ENCODE measurements at regions not wholly inside any gene's neighbourhood (a gene's known extent, or its start where the extent isn't known, plus 50 kb on each side); places are given as distances from the start of the nearest gene placed in this dataset.

DNA sequence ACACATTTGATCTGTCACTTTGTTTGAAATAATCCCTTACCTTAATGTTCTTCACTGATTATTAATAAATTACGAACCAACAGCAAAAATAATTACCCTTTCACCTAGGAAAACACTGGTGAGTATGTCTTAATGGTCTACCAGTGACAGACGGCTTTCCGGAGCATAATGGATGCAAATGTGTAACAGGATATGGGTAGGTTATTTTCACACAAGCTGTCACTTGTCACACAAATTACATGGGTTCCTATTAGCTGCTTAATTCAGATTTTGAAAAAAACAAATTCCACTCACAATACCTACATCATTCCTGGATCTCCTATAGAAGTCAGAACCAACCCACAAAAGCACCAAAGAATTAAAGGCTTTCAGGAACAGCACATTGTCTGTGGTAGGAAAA is 127.9 kb downstream of the WT1 start:
- WGBS, 2 donors, result 61 to 68% methylated on average over 3 of the region's 3 CpGs
- no peaks in the 10 kb centered on the region for H3K27me3 ChIP-seq
- H3K9me3 ChIP-seq, result no peaks in the 10 kb centered on the region
- DNase-seq, result no peak
- TF ChIP-seq, protein P1, sequence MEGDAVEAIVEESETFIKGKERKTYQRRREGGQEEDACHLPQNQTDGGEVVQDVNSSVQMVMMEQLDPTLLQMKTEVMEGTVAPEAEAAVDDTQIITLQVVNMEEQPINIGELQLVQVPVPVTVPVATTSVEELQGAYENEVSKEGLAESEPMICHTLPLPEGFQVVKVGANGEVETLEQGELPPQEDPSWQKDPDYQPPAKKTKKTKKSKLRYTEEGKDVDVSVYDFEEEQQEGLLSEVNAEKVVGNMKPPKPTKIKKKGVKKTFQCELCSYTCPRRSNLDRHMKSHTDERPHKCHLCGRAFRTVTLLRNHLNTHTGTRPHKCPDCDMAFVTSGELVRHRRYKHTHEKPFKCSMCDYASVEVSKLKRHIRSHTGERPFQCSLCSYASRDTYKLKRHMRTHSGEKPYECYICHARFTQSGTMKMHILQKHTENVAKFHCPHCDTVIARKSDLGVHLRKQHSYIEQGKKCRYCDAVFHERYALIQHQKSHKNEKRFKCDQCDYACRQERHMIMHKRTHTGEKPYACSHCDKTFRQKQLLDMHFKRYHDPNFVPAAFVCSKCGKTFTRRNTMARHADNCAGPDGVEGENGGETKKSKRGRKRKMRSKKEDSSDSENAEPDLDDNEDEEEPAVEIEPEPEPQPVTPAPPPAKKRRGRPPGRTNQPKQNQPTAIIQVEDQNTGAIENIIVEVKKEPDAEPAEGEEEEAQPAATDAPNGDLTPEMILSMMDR (IDR thresholded peaks at IDR 0.05), result no peak
- TF ChIP-seq POLR2A (IDR thresholded peaks at IDR 0.05), result no peak
- no peak overlapping the region for H3K4me3 ChIP-seq
- no peak overlapping the region for H3K27ac ChIP-seq
- H3K36me3 ChIP-seq, result no peaks in the 10 kb centered on the region
- H3K4me1 ChIP-seq, result no peaks in the 10 kb centered on the region
- intact Hi-C loops (cut with DNase I), result no loop called here

DNA sequence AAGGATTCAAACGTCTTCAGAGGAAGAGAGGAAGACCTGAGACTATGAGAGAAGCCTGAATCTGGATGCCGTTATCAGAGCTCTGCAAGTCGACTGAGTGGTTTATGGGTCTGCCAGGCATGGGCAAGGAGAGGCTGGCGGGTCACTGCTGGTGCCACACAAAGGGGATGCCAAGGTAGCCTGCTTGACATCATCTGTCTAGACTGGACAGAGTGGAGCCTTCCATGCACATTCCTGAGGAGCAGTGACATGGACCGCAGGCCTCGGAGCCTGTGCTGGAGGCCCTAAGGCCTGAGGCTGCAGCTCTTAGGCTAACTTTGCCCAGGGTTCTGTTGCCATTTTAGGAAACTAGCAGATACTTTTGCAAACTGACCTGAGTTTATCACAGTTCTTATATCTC is 127.4 kb downstream of the WT1 start:
- no peak overlapping the region for H3K4me3 ChIP-seq
- WGBS, 2 donors, result 84 to 89% methylated on average over 4 to 6 of the region's 6 CpGs
- no peaks in the 10 kb centered on the region for H3K27me3 ChIP-seq
- no peaks in the 10 kb centered on the region for H3K36me3 ChIP-seq
- intact Hi-C loops (cut with DNase I), result no loop called here
- DNase-seq, result no peak
- H3K4me1 ChIP-seq, result no peaks in the 10 kb centered on the region
- H3K9me3 ChIP-seq, result no peaks in the 10 kb centered on the region
- no peak overlapping the region for H3K27ac ChIP-seq
- TF ChIP-seq, protein P1 (IDR thresholded peaks at IDR 0.05), result no peak
- TF ChIP-seq POLR2A (IDR thresholded peaks at IDR 0.05), result no peak

DNA sequence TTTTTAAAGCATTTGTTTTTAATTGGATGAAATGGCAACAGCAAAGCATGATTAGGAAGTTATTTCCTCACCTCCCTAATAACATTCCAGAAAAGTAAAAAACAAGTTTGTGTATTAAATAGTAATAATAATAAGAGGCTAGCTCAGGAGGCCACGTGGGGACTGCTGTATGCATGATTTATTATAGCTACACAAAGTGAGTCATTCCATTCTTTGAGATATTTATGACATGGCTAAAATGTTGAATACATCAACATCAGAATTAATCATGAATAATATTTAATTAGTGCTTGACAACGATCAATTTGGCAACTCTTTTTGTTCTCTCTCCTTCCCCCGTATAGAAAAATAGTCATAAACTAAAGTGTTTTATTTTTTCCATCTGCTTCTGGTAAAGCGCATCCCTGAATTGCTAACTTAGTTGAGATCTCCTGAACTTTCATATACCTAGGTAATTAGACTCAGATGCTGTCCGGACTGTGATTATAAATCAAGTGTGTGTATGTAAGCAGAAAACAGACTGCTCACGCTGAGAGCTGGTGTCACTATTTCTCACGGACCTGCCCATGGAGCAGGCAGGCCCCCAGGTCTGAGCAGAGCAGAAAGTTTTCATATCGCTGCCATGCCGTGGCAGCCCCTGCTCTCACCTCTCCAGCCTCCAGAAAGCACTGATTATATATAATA is 125.7 kb downstream of the WT1 start:
- TF ChIP-seq, protein P1 (IDR thresholded peaks at IDR 0.05), result no peak
- no peak for TF ChIP-seq POLR2A (IDR thresholded peaks at IDR 0.05)
- no peak overlapping the region for H3K27ac ChIP-seq
- WGBS, 2 donors, result 27 to 30% methylated on average over 8 to 9 of the region's 9 CpGs
- no peaks in the 10 kb centered on the region for H3K4me1 ChIP-seq
- H3K9me3 ChIP-seq, result no peaks in the 10 kb centered on the region
- no peak overlapping the region for H3K4me3 ChIP-seq
- no peaks in the 10 kb centered on the region for H3K27me3 ChIP-seq
- intact Hi-C loops (cut with DNase I), result no loop called here
- DNase-seq, result no peak
- H3K36me3 ChIP-seq, result no peaks in the 10 kb centered on the region

DNA sequence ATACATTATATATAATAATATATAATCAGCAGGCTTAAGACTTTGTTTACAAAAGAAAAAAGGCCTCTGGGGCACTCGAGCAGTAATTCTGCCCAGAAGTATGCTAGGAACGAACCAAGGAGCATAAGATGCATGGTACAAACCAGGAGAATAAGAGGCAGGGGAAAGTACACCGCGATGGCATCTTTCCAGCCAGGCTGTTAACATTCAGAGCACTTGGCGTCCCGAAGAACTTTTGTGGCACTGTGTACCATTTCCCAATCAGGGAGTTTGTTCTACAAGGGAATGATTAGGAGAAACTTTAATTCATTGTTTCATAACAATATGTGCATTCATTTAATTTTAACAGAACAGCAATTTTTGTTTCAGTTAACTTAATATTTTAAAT is 125.1 kb downstream of the WT1 start:
- Histone ChIP-seq H3K4me3 (no peak overlapping the region), H3K4me1 (no peaks in the 10 kb centered on the region), H3K27me3 (no peaks in the 10 kb centered on the region), H3K36me3 (no peaks in the 10 kb centered on the region), H3K27ac (no peak overlapping the region), H3K9me3 (no peaks in the 10 kb centered on the region)
- no peak for TF ChIP-seq POLR2A (IDR thresholded peaks at IDR 0.05)
- TF ChIP-seq, protein P1 (IDR thresholded peaks at IDR 0.05), result no peak
- WGBS, 2 donors, result 42 to 45% methylated on average over 6 of the region's 6 CpGs
- DNase-seq, result no peak
- intact Hi-C loops (cut with DNase I), result no loop called here

DNA sequence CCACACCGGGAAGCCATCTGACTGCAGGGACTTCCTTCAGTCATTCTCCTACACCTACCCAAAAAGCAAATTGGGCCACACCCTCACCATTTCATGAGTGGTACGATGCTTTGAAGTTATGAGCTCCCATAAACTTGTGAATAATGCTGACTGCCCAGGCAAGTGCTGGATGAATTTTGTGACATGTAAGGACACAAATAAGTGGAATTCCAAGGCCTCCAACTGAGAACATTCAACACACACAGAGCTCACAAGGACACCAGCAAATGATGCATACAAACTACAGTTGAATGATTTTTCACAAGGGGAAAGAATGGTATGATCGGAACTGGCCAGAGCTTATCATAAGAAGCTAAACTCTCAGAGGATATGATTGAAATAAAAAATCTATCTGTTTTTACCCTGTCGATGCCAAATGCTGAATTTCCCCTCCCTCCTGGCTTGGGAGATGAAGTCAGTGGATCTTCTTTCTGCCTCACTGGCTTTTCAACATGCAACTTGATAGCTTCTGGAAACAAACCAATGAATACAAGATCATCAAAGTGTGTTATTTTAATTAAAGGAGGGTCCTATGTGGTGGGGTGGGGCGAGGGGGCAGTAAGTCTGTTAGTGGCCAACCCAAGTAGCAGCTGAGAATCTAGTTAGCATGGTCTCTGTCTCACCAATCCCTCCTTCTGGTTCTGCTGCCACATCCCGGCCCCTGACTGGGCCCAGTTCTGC is 123.8 kb downstream of the WT1 start:
- H3K36me3 ChIP-seq, result no peaks in the 10 kb centered on the region
- no peak overlapping the region for H3K27ac ChIP-seq
- H3K4me3 ChIP-seq, result no peak overlapping the region
- H3K4me1 ChIP-seq, result no peaks in the 10 kb centered on the region
- intact Hi-C loops (cut with DNase I), result no loop called here
- no peak for DNase-seq
- TF ChIP-seq, protein P1 (IDR thresholded peaks at IDR 0.05), result no peak
- no peak for TF ChIP-seq POLR2A (IDR thresholded peaks at IDR 0.05)
- H3K27me3 ChIP-seq, result no peaks in the 10 kb centered on the region
- no peaks in the 10 kb centered on the region for H3K9me3 ChIP-seq
- WGBS, 2 donors, result 67 to 72% methylated on average over 5 to 6 of the region's 6 CpGs
